ENCODE measurements at regions not wholly inside any gene's neighbourhood (a gene's known extent, or its start where the extent isn't known, plus 50 kb on each side); places are given as distances from the start of the nearest gene placed in this dataset.
A peak's percentile ranks its signal among the peaks of the same experiment; 100 is the strongest.
"Not testable (repeated sequence)": the region's sequence is repeated elsewhere in the genome, so short reads cannot be mapped to it uniquely, and the experiment has no call there.

- DNase-seq (ENCODE audit: low read depth): peak; percentile 86
Observed at GRCh38 chr4:128454281-128454871, 166.8 kb upstream of the PGRMC2 start.

- no peak for DNase-seq (ENCODE audit: low read depth)
Observed at GRCh38 chr4:128452415-128452814, 164.8 kb upstream of the PGRMC2 start.

GRCh38 chr4:128451270-128451905 is 163.8 kb upstream of the PGRMC2 start:
- peak; percentile 45 for DNase-seq (ENCODE audit: low read depth)

GRCh38 chr4:128450326-128451120 is 162.9 kb upstream of the PGRMC2 start:
- peak; percentile 32 for DNase-seq (ENCODE audit: low read depth)

- DNase-seq (ENCODE audit: low read depth): no peak
Observed at GRCh38 chr4:128449251-128449650, 161.6 kb upstream of the PGRMC2 start.

- DNase-seq (ENCODE audit: low read depth): no peak
Observed at GRCh38 chr4:128444544-128445302, 157.1 kb upstream of the PGRMC2 start.

GRCh38 chr4:128440923-128441322 is 153.3 kb upstream of the PGRMC2 start:
- no peak for DNase-seq (ENCODE audit: low read depth)

- DNase-seq (ENCODE audit: low read depth): not testable (repeated sequence)
Observed at GRCh38 chr4:128437023-128437422, 149.4 kb upstream of the PGRMC2 start.

- not testable (repeated sequence) for DNase-seq (ENCODE audit: low read depth)
Observed at GRCh38 chr4:128429023-128429613, 141.5 kb upstream of the PGRMC2 start.

- DNase-seq (ENCODE audit: low read depth): no peak
Observed at GRCh38 chr4:128428397-128428796, 140.8 kb upstream of the PGRMC2 start.

- peak; percentile 88 for DNase-seq (ENCODE audit: low read depth)
Observed at GRCh38 chr4:128427832-128428366, 140.3 kb upstream of the PGRMC2 start.

GRCh38 chr4:128424527-128425497 is 137.2 kb upstream of the PGRMC2 start:
- peak; percentile 51 for DNase-seq (ENCODE audit: low read depth)

GRCh38 chr4:128422296-128422695 is 134.7 kb upstream of the PGRMC2 start:
- DNase-seq (ENCODE audit: low read depth): not testable (repeated sequence)

- no peak for DNase-seq (ENCODE audit: low read depth)
Observed at GRCh38 chr4:128416921-128417320, 129.3 kb upstream of the PGRMC2 start.

- DNase-seq (ENCODE audit: low read depth): no peak
Observed at GRCh38 chr4:128410037-128410436, 122.4 kb upstream of the PGRMC2 start.

- DNase-seq (ENCODE audit: low read depth): no peak
Observed at GRCh38 chr4:128403586-128403985, 116.0 kb upstream of the PGRMC2 start.

- peak; percentile 75 for DNase-seq (ENCODE audit: low read depth)
Observed at GRCh38 chr4:128394778-128395177, 107.2 kb upstream of the PGRMC2 start.

- DNase-seq (ENCODE audit: low read depth): peak; percentile 52
Observed at GRCh38 chr4:128393101-128393704, 105.6 kb upstream of the PGRMC2 start.

- DNase-seq (ENCODE audit: low read depth): no peak
Observed at GRCh38 chr4:128390475-128390996, 102.9 kb upstream of the PGRMC2 start.

- no peak for DNase-seq (ENCODE audit: low read depth)
Observed at GRCh38 chr4:128388796-128389195, 101.2 kb upstream of the PGRMC2 start.
